ENCODE measurements at regions not wholly inside any gene's neighbourhood (a gene's known extent, or its start where the extent isn't known, plus 50 kb on each side); places are given as distances from the start of the nearest gene placed in this dataset.

- peak in 1 of 3 donors; percentile 42 for DNase-seq (ENCODE audit: low read depth in 2 of 3, low spot score in 2 of 3)
These were observed 118.7 kb downstream of the TENT4A start for GRCh38 chr5:6831678-6832671.

GRCh38 chr5:6832994-6833393 lies 119.8 kb downstream of the TENT4A start:
- DNase-seq (ENCODE audit: low read depth in 2 of 3, low spot score in 2 of 3), result peak in 2 of 3 donors; percentile 24 to 80

GRCh38 chr5:6833406-6833805 lies 120.2 kb downstream of the TENT4A start:
- DNase-seq (ENCODE audit: low read depth in 2 of 3, low spot score in 2 of 3), result no peak

- no peak for DNase-seq (ENCODE audit: low read depth in 2 of 3, low spot score in 2 of 3)
These were observed 123.9 kb downstream of the TENT4A start for GRCh38 chr5:6837095-6837494.

GRCh38 chr5:6837519-6838110 lies 124.4 kb downstream of the TENT4A start:
- DNase-seq (ENCODE audit: low read depth in 2 of 3, low spot score in 2 of 3), result peak in 1 of 3 donors; percentile 34

- peak in 1 of 3 donors; percentile 26 for DNase-seq (ENCODE audit: low read depth in 2 of 3, low spot score in 2 of 3)
These were observed 125.5 kb downstream of the TENT4A start for GRCh38 chr5:6838736-6839135.

- no peak for DNase-seq (ENCODE audit: low read depth in 2 of 3, low spot score in 2 of 3)
These were observed 127.0 kb downstream of the TENT4A start for GRCh38 chr5:6840136-6840793.

- no peak for DNase-seq (ENCODE audit: low read depth in 2 of 3, low spot score in 2 of 3)
These were observed 130.1 kb downstream of the TENT4A start for GRCh38 chr5:6843335-6843734.

GRCh38 chr5:6843821-6844220 lies 130.6 kb downstream of the TENT4A start:
- no peak for DNase-seq (ENCODE audit: low read depth in 2 of 3, low spot score in 2 of 3)

- no peak for DNase-seq (ENCODE audit: low read depth in 2 of 3, low spot score in 2 of 3)
These were observed 132.6 kb downstream of the TENT4A start for GRCh38 chr5:6845856-6846255.

GRCh38 chr5:6847870-6848269 lies 134.6 kb downstream of the TENT4A start:
- no peak for DNase-seq (ENCODE audit: low read depth in 2 of 3, low spot score in 2 of 3)

- no peak for DNase-seq (ENCODE audit: low read depth in 2 of 3, low spot score in 2 of 3)
These were observed 136.3 kb downstream of the TENT4A start for GRCh38 chr5:6849316-6850105.

- no peak for DNase-seq (ENCODE audit: low read depth in 2 of 3, low spot score in 2 of 3)
These were observed 136.8 kb downstream of the TENT4A start for GRCh38 chr5:6850106-6850432.

- DNase-seq (ENCODE audit: low read depth in 2 of 3, low spot score in 2 of 3), result no peak
These were observed 143.4 kb downstream of the TENT4A start for GRCh38 chr5:6856653-6857052.

- no peak for DNase-seq (ENCODE audit: low read depth in 2 of 3, low spot score in 2 of 3)
These were observed 145.2 kb downstream of the TENT4A start for GRCh38 chr5:6858419-6858818.

GRCh38 chr5:6859023-6859422 lies 145.8 kb downstream of the TENT4A start:
- no peak for DNase-seq (ENCODE audit: low read depth in 2 of 3, low spot score in 2 of 3)

GRCh38 chr5:6859951-6860638 lies 146.9 kb downstream of the TENT4A start:
- no peak for DNase-seq (ENCODE audit: low read depth in 2 of 3, low spot score in 2 of 3)

- no peak for DNase-seq (ENCODE audit: low read depth in 2 of 3, low spot score in 2 of 3)
These were observed 147.8 kb downstream of the TENT4A start for GRCh38 chr5:6861036-6861435.

- no peak for DNase-seq (ENCODE audit: low read depth in 2 of 3, low spot score in 2 of 3)
These were observed 148.4 kb downstream of the TENT4A start for GRCh38 chr5:6861667-6862066.

- no peak for DNase-seq (ENCODE audit: low read depth in 2 of 3, low spot score in 2 of 3)
These were observed 149.1 kb downstream of the TENT4A start for GRCh38 chr5:6862306-6862705.

All from hematopoietic multipotent progenitor cell (in vitro differentiated cells).